ENCODE measurements at regions not wholly inside any gene's neighbourhood (a gene's known extent, or its start where the extent isn't known, plus 50 kb on each side); places are given as distances from the start of the nearest gene placed in this dataset.

- DNase-seq (ENCODE audit: insufficient read length, low spot score, missing footprints), result no peak
- no peak overlapping the region for H3K4me2 ChIP-seq (ENCODE audit: insufficient read depth, low read length)
These were observed 662.0 kb downstream of the CDH11 start for GRCh38 chr16:64459821-64460220.

GRCh38 chr16:64459402-64459801, 662.5 kb downstream of the CDH11 start:
- Histone ChIP-seq H3K9me3 (ENCODE audit: low read depth, low read length) (no peaks in the 10 kb centered on the region), H2AFZ (ENCODE audit: low read length) (no peak overlapping the region), H3K4me2 (ENCODE audit: insufficient read depth, low read length) (no peak overlapping the region), H3K4me1 (ENCODE audit: insufficient read depth, low read length) (peaks cover 6% of the 10 kb centered on the region), H3K4me3 (ENCODE audit: insufficient read depth, low read length) (no peak overlapping the region), H3K27ac (ENCODE audit: low read depth, low read length) (no peak overlapping the region), H3K36me3 (ENCODE audit: insufficient read depth, low read length) (no peaks in the 10 kb centered on the region), H4K20me1 (ENCODE audit: insufficient read depth, low read length) (no peaks in the 10 kb centered on the region), H3K27me3 (ENCODE audit: insufficient read depth, low read length) (no peaks in the 10 kb centered on the region), H3K79me2 (ENCODE audit: insufficient read depth, low read length) (no peaks in the 10 kb centered on the region)
- no peak for TF ChIP-seq CTCF (IDR thresholded peaks at IDR 0.05; ENCODE audit: extremely low read depth, low read depth, low read length)
- no peak for DNase-seq (ENCODE audit: insufficient read length, low spot score, missing footprints)

More at GRCh38 chr16:64459821-64460220, 662.0 kb downstream of the CDH11 start:
- no peaks in the 10 kb centered on the region for H3K9me3 ChIP-seq (ENCODE audit: low read depth, low read length)
- H2AFZ ChIP-seq (ENCODE audit: low read length), result no peak overlapping the region
- no peaks in the 10 kb centered on the region for H3K36me3 ChIP-seq (ENCODE audit: insufficient read depth, low read length)
- no peaks in the 10 kb centered on the region for H3K79me2 ChIP-seq (ENCODE audit: insufficient read depth, low read length)
- no peaks in the 10 kb centered on the region for H4K20me1 ChIP-seq (ENCODE audit: insufficient read depth, low read length)
- H3K4me3 ChIP-seq (ENCODE audit: insufficient read depth, low read length), result no peak overlapping the region
- no peak for TF ChIP-seq CTCF (IDR thresholded peaks at IDR 0.05; ENCODE audit: extremely low read depth, low read depth, low read length)
- no peak overlapping the region for H3K27ac ChIP-seq (ENCODE audit: low read depth, low read length)
- peaks cover 6% of the 10 kb centered on the region for H3K4me1 ChIP-seq (ENCODE audit: insufficient read depth, low read length)
- H3K27me3 ChIP-seq (ENCODE audit: insufficient read depth, low read length), result no peaks in the 10 kb centered on the region

- H3K4me3 ChIP-seq (ENCODE audit: insufficient read depth, low read length), result no peak overlapping the region
- H3K79me2 ChIP-seq (ENCODE audit: insufficient read depth, low read length), result no peaks in the 10 kb centered on the region
- H3K27ac ChIP-seq (ENCODE audit: low read depth, low read length), result no peak overlapping the region
- H3K4me1 ChIP-seq (ENCODE audit: insufficient read depth, low read length), result peaks cover 19% of the 10 kb centered on the region
- H2AFZ ChIP-seq (ENCODE audit: low read length), result no peak overlapping the region
- no peak for DNase-seq (ENCODE audit: insufficient read length, low spot score, missing footprints)
- H3K9me3 ChIP-seq (ENCODE audit: low read depth, low read length), result no peaks in the 10 kb centered on the region
- TF ChIP-seq CTCF (IDR thresholded peaks at IDR 0.05; ENCODE audit: extremely low read depth, low read depth, low read length), result peak; percentile 33
- no peak overlapping the region for H3K4me2 ChIP-seq (ENCODE audit: insufficient read depth, low read length)
- H4K20me1 ChIP-seq (ENCODE audit: insufficient read depth, low read length), result no peaks in the 10 kb centered on the region
- no peaks in the 10 kb centered on the region for H3K27me3 ChIP-seq (ENCODE audit: insufficient read depth, low read length)
- no peaks in the 10 kb centered on the region for H3K36me3 ChIP-seq (ENCODE audit: insufficient read depth, low read length)
These were observed 666.6 kb downstream of the CDH11 start for GRCh38 chr16:64455275-64455674.

GRCh38 chr16:64453646-64454045, 668.2 kb downstream of the CDH11 start:
- no peaks in the 10 kb centered on the region for H3K79me2 ChIP-seq (ENCODE audit: insufficient read depth, low read length)
- H3K27ac ChIP-seq (ENCODE audit: low read depth, low read length), result no peak overlapping the region
- no peaks in the 10 kb centered on the region for H3K36me3 ChIP-seq (ENCODE audit: insufficient read depth, low read length)
- no peak overlapping the region for H2AFZ ChIP-seq (ENCODE audit: low read length)
- H3K4me1 ChIP-seq (ENCODE audit: insufficient read depth, low read length), result peaks cover 21% of the 10 kb centered on the region
- no peaks in the 10 kb centered on the region for H3K27me3 ChIP-seq (ENCODE audit: insufficient read depth, low read length)
- TF ChIP-seq CTCF (IDR thresholded peaks at IDR 0.05; ENCODE audit: extremely low read depth, low read depth, low read length), result no peak
- no peaks in the 10 kb centered on the region for H3K9me3 ChIP-seq (ENCODE audit: low read depth, low read length)
- no peak for DNase-seq (ENCODE audit: insufficient read length, low spot score, missing footprints)
- no peak overlapping the region for H3K4me3 ChIP-seq (ENCODE audit: insufficient read depth, low read length)
- no peak overlapping the region for H3K4me2 ChIP-seq (ENCODE audit: insufficient read depth, low read length)
- H4K20me1 ChIP-seq (ENCODE audit: insufficient read depth, low read length), result no peaks in the 10 kb centered on the region

Measured in osteoblast (primary cell).